Progenitor cell of endocrine pancreas (in vitro differentiated cells): ENCODE measurements at regions not wholly inside any gene's neighbourhood (a gene's known extent, or its start where the extent isn't known, plus 50 kb on each side); places are given as distances from the start of the nearest gene placed in this dataset.

Experiments
- DNase-seq: peaks from one replicate; pipeline ENCODE4 v3.0.0; 2021; ENCODE audit warnings: low spot score; ENCODE audit not compliant: unreplicated experiment
- H3K27ac Mint-ChIP-seq: 2 replicates; pipeline ENCODE4 v1.8.0; 2021; ENCODE audit warnings: mild to moderate bottlenecking, moderate library complexity, mixed read lengths
- H3K27me3 Mint-ChIP-seq: 2 replicates; pipeline ENCODE4 v1.8.0; 2021; ENCODE audit warnings: mixed read lengths
- H3K36me3 Mint-ChIP-seq: 2 replicates; pipeline ENCODE4 v1.8.0; 2022; ENCODE audit warnings: mixed read lengths; ENCODE audit not compliant: insufficient read depth
- H3K4me1 Mint-ChIP-seq: 2 replicates; pipeline ENCODE4 v1.8.0; 2021; ENCODE audit warnings: low read depth, mixed read lengths
- H3K4me3 Mint-ChIP-seq: 2 replicates; pipeline ENCODE4 v1.8.0; 2021; ENCODE audit warnings: low read depth, mild to moderate bottlenecking, moderate library complexity, mixed read lengths
- H3K9me3 Mint-ChIP-seq: 2 replicates; pipeline ENCODE4 v1.8.0; 2021; ENCODE audit warnings: low read depth, mixed read lengths
- CTCF ChIP-seq: fragments of 200-600 bp; sonication (generic); IDR thresholded peaks from one replicate; pipeline ENCODE4 v1.5.0; 2021; ENCODE audit warnings: antibody characterized with exemption, mild to moderate bottlenecking; ENCODE audit not compliant: unreplicated experiment

GRCh38 chr13:82747291-82747690, 1135.0 kb downstream of the SLITRK1 start:
- no peaks in the 10 kb centered on the region for H3K9me3 Mint-ChIP-seq
- no peak for DNase-seq
- H3K36me3 Mint-ChIP-seq, result no peaks in the 10 kb centered on the region
- no peak for TF ChIP-seq CTCF
- no peak overlapping the region for H3K4me3 Mint-ChIP-seq
- H3K4me1 Mint-ChIP-seq, result no peaks in the 10 kb centered on the region
- no peaks in the 10 kb centered on the region for H3K27me3 Mint-ChIP-seq
- no peak overlapping the region for H3K27ac Mint-ChIP-seq

GRCh38 chr13:82740442-82740841, 1141.8 kb downstream of the SLITRK1 start:
- Mint-ChIP-seq H3K4me1 (no peaks in the 10 kb centered on the region), H3K9me3 (peaks cover 18% of the 10 kb centered on the region), H3K36me3 (peaks cover 1% of the 10 kb centered on the region), H3K27me3 (no peaks in the 10 kb centered on the region), H3K27ac (no peak overlapping the region), H3K4me3 (no peak overlapping the region)
- no peak for DNase-seq
- no peak for TF ChIP-seq CTCF

GRCh38 chr13:82739881-82740280, 1142.4 kb downstream of the SLITRK1 start:
- no peak overlapping the region for H3K27ac Mint-ChIP-seq
- H3K27me3 Mint-ChIP-seq, result no peaks in the 10 kb centered on the region
- no peaks in the 10 kb centered on the region for H3K4me1 Mint-ChIP-seq
- DNase-seq, result no peak
- H3K9me3 Mint-ChIP-seq, result peaks cover 23% of the 10 kb centered on the region
- peaks cover 1% of the 10 kb centered on the region for H3K36me3 Mint-ChIP-seq
- no peak overlapping the region for H3K4me3 Mint-ChIP-seq
- no peak for TF ChIP-seq CTCF

GRCh38 chr13:82729401-82729800, 1152.9 kb downstream of the SLITRK1 start:
- H3K27ac Mint-ChIP-seq, result no peak overlapping the region
- no peaks in the 10 kb centered on the region for H3K4me1 Mint-ChIP-seq
- no peak overlapping the region for H3K4me3 Mint-ChIP-seq
- DNase-seq, result no peak
- no peaks in the 10 kb centered on the region for H3K36me3 Mint-ChIP-seq
- TF ChIP-seq CTCF, result no peak
- no peaks in the 10 kb centered on the region for H3K9me3 Mint-ChIP-seq
- no peaks in the 10 kb centered on the region for H3K27me3 Mint-ChIP-seq

- DNase-seq, result no peak
- no peaks in the 10 kb centered on the region for H3K27me3 Mint-ChIP-seq
- no peak overlapping the region for H3K27ac Mint-ChIP-seq
- H3K4me1 Mint-ChIP-seq, result no peaks in the 10 kb centered on the region
- H3K9me3 Mint-ChIP-seq, result no peaks in the 10 kb centered on the region
- no peaks in the 10 kb centered on the region for H3K36me3 Mint-ChIP-seq
- no peak overlapping the region for H3K4me3 Mint-ChIP-seq
- TF ChIP-seq CTCF, result no peak
These were observed 1161.3 kb downstream of the SLITRK1 start for GRCh38 chr13:82720986-82721385.
